ENCODE measurements at regions not wholly inside any gene's neighbourhood (a gene's known extent, or its start where the extent isn't known, plus 50 kb on each side); places are given as distances from the start of the nearest gene placed in this dataset.
"Not testable (repeated sequence)": the region's sequence is repeated elsewhere in the genome, so short reads cannot be mapped to it uniquely, and the experiment has no call there.

GRCh38 chr1:66455446-66455845 lies 78.5 kb upstream of the SGIP1 start:
- H3K9me3 ChIP-seq (ENCODE audit: control insufficient read depth, low read length), result no peaks in the 10 kb centered on the region
- no peaks in the 10 kb centered on the region for H3K27me3 ChIP-seq (ENCODE audit: control insufficient read depth, insufficient read depth, low read length)
- H3K79me2 ChIP-seq, result no peaks in the 10 kb centered on the region
- H3K4me3 ChIP-seq (ENCODE audit: low read depth, low read length), result no peak overlapping the region
- H3K4me2 ChIP-seq (ENCODE audit: low read length), result no peak overlapping the region
- TF ChIP-seq, protein P1, sequence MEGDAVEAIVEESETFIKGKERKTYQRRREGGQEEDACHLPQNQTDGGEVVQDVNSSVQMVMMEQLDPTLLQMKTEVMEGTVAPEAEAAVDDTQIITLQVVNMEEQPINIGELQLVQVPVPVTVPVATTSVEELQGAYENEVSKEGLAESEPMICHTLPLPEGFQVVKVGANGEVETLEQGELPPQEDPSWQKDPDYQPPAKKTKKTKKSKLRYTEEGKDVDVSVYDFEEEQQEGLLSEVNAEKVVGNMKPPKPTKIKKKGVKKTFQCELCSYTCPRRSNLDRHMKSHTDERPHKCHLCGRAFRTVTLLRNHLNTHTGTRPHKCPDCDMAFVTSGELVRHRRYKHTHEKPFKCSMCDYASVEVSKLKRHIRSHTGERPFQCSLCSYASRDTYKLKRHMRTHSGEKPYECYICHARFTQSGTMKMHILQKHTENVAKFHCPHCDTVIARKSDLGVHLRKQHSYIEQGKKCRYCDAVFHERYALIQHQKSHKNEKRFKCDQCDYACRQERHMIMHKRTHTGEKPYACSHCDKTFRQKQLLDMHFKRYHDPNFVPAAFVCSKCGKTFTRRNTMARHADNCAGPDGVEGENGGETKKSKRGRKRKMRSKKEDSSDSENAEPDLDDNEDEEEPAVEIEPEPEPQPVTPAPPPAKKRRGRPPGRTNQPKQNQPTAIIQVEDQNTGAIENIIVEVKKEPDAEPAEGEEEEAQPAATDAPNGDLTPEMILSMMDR (IDR thresholded peaks at IDR 0.05), result no peak
- H3K36me3 ChIP-seq (ENCODE audit: control insufficient read depth, insufficient read depth, low read length), result no peaks in the 10 kb centered on the region
- no peak overlapping the region for H2AFZ ChIP-seq
- no peak overlapping the region for H3K27ac ChIP-seq
- no peak overlapping the region for H3K9ac ChIP-seq
- H3K4me1 ChIP-seq, result no peaks in the 10 kb centered on the region

DNA sequence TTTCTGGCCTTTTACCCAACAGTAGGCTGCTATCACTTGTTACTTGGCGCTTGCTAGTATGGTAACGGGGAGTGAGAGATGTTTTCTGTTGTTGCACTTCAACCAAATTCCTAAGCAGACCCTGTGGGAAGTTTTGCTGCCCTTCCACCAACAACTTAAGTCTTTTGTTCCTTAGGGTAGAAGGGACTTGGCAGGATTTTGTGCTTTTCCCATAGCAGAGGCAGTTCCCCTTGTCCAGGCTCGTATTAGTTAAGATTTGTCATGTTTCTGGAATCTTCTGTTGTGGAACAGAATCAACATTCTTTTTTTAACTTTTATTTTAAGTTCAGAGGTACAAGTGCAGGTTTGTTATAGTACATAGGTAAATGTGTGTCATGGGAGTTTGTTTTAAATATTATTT lies 73.2 kb upstream of the SGIP1 start:
- TF ChIP-seq, protein P1 (IDR thresholded peaks at IDR 0.05), result no peak
- H3K9me3 ChIP-seq (ENCODE audit: control insufficient read depth, low read length), result no peaks in the 10 kb centered on the region
- no peaks in the 10 kb centered on the region for H3K79me2 ChIP-seq
- no peaks in the 10 kb centered on the region for H3K27me3 ChIP-seq (ENCODE audit: control insufficient read depth, insufficient read depth, low read length)
- H3K36me3 ChIP-seq (ENCODE audit: control insufficient read depth, insufficient read depth, low read length), result no peaks in the 10 kb centered on the region
- H2AFZ ChIP-seq, result no peak overlapping the region
- H3K9ac ChIP-seq, result no peak overlapping the region
- no peak overlapping the region for H3K4me2 ChIP-seq (ENCODE audit: low read length)
- H3K27ac ChIP-seq, result no peak overlapping the region
- H3K4me1 ChIP-seq, result no peaks in the 10 kb centered on the region
- H3K4me3 ChIP-seq (ENCODE audit: low read depth, low read length), result no peak overlapping the region

DNA sequence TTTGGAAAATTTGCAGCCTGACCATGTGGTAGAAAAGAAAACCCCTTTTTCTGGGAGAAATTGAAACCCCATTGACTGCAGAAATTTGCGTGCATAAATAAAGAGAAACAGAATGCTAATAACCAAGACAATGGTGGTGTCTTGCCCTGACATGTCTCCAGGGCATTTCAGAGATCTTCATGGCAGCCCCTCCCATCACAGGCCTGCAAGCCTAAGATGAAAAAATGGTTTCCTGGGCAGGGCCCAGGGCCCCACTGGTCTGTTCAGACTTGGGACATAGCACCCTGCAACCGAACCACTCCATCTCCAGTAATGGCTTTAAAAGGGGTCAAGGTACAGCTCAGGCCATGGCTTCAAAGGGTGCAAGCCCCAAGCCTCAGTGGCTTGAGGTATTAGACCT lies 71.6 kb upstream of the SGIP1 start:
- H3K27ac ChIP-seq, result no peak overlapping the region
- no peaks in the 10 kb centered on the region for H3K79me2 ChIP-seq
- H3K4me2 ChIP-seq (ENCODE audit: low read length), result no peak overlapping the region
- no peaks in the 10 kb centered on the region for H3K4me1 ChIP-seq
- H3K9ac ChIP-seq, result no peak overlapping the region
- no peaks in the 10 kb centered on the region for H3K36me3 ChIP-seq (ENCODE audit: control insufficient read depth, insufficient read depth, low read length)
- H3K27me3 ChIP-seq (ENCODE audit: control insufficient read depth, insufficient read depth, low read length), result no peaks in the 10 kb centered on the region
- no peaks in the 10 kb centered on the region for H3K9me3 ChIP-seq (ENCODE audit: control insufficient read depth, low read length)
- no peak overlapping the region for H3K4me3 ChIP-seq (ENCODE audit: low read depth, low read length)
- TF ChIP-seq, protein P1 (IDR thresholded peaks at IDR 0.05), result no peak
- H2AFZ ChIP-seq, result no peak overlapping the region

GRCh38 chr1:66464351-66464750 lies 69.6 kb upstream of the SGIP1 start:
- H3K36me3 ChIP-seq (ENCODE audit: control insufficient read depth, insufficient read depth, low read length), result no peaks in the 10 kb centered on the region
- no peak overlapping the region for H3K27ac ChIP-seq
- no peak overlapping the region for H3K4me2 ChIP-seq (ENCODE audit: low read length)
- H3K79me2 ChIP-seq, result no peaks in the 10 kb centered on the region
- H3K9me3 ChIP-seq (ENCODE audit: control insufficient read depth, low read length), result no peaks in the 10 kb centered on the region
- TF ChIP-seq, protein P1 (IDR thresholded peaks at IDR 0.05), result no peak
- H3K27me3 ChIP-seq (ENCODE audit: control insufficient read depth, insufficient read depth, low read length), result no peaks in the 10 kb centered on the region
- H3K4me1 ChIP-seq, result no peaks in the 10 kb centered on the region
- H3K4me3 ChIP-seq (ENCODE audit: low read depth, low read length), result no peak overlapping the region
- H3K9ac ChIP-seq, result no peak overlapping the region
- no peak overlapping the region for H2AFZ ChIP-seq

DNA sequence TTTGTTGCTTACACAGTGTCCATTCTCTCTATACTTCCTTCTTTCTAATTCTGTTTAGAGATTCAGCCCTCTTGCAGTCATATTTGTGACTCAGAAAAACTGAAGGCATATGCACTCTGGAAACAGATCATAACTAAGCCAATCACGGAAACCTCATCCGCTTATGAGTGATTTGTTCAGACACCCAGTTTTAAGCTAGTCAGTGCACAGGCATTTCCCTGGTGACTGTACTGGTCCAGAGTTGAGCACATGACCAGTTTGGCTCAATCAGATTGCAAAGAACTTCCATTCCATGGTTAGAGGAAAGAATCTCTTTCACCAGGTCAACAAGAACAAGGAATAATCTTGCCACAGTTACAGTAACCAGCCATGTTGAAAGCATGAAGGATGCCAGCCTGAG lies 69.2 kb upstream of the SGIP1 start:
- Histone ChIP-seq H3K4me1 (no peaks in the 10 kb centered on the region), H3K4me2 (ENCODE audit: low read length) (no peak overlapping the region), H3K9ac (no peak overlapping the region), H3K9me3 (ENCODE audit: control insufficient read depth, low read length) (no peaks in the 10 kb centered on the region), H3K27ac (no peak overlapping the region), H3K36me3 (ENCODE audit: control insufficient read depth, insufficient read depth, low read length) (no peaks in the 10 kb centered on the region), H2AFZ (no peak overlapping the region), H3K27me3 (ENCODE audit: control insufficient read depth, insufficient read depth, low read length) (no peaks in the 10 kb centered on the region), H3K4me3 (ENCODE audit: low read depth, low read length) (no peak overlapping the region), H3K79me2 (no peaks in the 10 kb centered on the region)
- TF ChIP-seq, protein P1 (IDR thresholded peaks at IDR 0.05), result no peak

GRCh38 chr1:66466695-66467094 lies 67.3 kb upstream of the SGIP1 start:
- not testable (repeated sequence) for H3K27ac ChIP-seq; H3K36me3 ChIP-seq (ENCODE audit: control insufficient read depth, insufficient read depth, low read length); H3K4me2 ChIP-seq (ENCODE audit: low read length); H3K9me3 ChIP-seq (ENCODE audit: control insufficient read depth, low read length); H3K4me3 ChIP-seq (ENCODE audit: low read depth, low read length); H3K9ac ChIP-seq; H3K27me3 ChIP-seq (ENCODE audit: control insufficient read depth, insufficient read depth, low read length); H3K4me1 ChIP-seq; H3K79me2 ChIP-seq; H2AFZ ChIP-seq
